ENCODE measurements at regions not wholly inside any gene's neighbourhood (a gene's known extent, or its start where the extent isn't known, plus 50 kb on each side); places are given as distances from the start of the nearest gene placed in this dataset.
"Not testable (repeated sequence)": the region's sequence is repeated elsewhere in the genome, so short reads cannot be mapped to it uniquely, and the experiment has no call there.

DNA sequence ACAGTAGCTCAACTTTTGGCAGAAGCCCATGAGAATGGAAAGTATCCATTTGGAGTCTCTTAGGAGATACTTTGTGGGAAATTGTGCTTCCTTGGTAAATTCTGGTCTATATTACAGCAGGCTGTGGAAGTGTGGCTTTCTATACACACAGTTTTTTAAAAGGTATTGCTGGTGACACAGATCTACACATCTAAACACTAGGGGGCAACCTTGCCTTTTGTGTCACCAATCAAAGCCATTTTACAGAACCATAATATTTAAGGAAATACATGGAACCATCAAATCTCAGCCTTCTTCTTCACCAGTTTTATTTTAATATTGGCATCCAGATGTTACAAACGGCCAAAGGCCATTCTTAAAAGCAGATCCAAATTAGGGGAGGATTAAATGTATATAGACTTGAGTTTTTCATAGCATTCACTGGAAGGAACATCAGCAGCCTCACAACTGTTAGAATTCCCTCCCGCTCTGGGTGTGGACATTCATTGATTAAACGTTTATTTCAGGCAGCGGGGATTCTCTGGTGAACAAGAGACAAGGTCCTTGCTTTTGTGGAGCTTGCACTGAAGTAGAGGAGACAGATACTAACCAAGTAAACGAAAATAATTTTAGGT is 132.4 kb upstream of the EPB41L4A start:
- H3K4me3 ChIP-seq (ENCODE audit: low read depth, low read length): no peak overlapping the region
- TF ChIP-seq, protein P1, sequence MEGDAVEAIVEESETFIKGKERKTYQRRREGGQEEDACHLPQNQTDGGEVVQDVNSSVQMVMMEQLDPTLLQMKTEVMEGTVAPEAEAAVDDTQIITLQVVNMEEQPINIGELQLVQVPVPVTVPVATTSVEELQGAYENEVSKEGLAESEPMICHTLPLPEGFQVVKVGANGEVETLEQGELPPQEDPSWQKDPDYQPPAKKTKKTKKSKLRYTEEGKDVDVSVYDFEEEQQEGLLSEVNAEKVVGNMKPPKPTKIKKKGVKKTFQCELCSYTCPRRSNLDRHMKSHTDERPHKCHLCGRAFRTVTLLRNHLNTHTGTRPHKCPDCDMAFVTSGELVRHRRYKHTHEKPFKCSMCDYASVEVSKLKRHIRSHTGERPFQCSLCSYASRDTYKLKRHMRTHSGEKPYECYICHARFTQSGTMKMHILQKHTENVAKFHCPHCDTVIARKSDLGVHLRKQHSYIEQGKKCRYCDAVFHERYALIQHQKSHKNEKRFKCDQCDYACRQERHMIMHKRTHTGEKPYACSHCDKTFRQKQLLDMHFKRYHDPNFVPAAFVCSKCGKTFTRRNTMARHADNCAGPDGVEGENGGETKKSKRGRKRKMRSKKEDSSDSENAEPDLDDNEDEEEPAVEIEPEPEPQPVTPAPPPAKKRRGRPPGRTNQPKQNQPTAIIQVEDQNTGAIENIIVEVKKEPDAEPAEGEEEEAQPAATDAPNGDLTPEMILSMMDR (conservative IDR thresholded peaks at IDR 0.05; ENCODE audit: low read depth, low read length): peak; percentile 72
- peak; percentile 87 for DNase-seq (ENCODE audit: low read depth)

DNA sequence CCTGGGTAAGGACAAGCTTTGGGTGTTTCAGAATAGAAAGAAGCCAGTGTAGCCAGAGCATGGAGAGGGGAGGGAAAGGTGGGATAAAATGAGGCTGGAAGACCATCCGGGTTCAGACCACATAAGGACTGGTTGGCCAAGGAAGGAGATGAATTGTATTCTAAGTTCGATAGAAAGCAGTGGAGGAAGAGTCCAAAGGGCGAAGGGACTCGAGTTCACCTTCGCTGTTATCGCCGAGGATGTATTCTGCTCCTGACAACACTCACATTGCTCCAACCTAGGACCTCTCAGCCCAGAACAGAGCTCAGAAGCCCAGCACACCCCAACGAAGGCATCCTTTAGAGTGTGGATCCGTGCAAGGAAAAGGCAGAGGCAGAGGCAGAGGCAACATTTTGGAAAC is 133.1 kb upstream of the EPB41L4A start:
- TF ChIP-seq, protein P1 (conservative IDR thresholded peaks at IDR 0.05; ENCODE audit: low read depth, low read length): no peak
- no peak for DNase-seq (ENCODE audit: low read depth)
- no peak overlapping the region for H3K4me3 ChIP-seq (ENCODE audit: low read depth, low read length)

DNA sequence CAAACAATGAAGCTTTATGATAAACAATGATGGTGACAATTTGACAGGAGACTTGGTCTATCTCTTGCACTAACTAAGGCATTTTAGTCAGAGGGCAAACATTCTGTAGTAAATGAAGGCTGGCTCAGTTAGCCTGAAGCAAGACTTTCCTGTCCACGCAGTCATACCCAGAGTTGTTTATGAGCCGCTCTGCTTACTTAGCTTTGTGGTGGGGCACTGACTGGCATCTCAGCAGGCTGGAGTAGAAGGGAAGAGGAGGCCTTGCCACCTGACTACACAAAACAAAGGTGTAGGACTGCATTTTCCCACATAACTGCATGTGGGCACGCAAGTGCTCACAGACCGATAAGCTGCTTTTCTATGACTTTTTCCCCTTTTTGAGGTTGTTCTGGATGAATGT is 133.7 kb upstream of the EPB41L4A start:
- TF ChIP-seq, protein P1 (conservative IDR thresholded peaks at IDR 0.05; ENCODE audit: low read depth, low read length): no peak
- no peak overlapping the region for H3K4me3 ChIP-seq (ENCODE audit: low read depth, low read length)
- DNase-seq (ENCODE audit: low read depth): no peak

DNA sequence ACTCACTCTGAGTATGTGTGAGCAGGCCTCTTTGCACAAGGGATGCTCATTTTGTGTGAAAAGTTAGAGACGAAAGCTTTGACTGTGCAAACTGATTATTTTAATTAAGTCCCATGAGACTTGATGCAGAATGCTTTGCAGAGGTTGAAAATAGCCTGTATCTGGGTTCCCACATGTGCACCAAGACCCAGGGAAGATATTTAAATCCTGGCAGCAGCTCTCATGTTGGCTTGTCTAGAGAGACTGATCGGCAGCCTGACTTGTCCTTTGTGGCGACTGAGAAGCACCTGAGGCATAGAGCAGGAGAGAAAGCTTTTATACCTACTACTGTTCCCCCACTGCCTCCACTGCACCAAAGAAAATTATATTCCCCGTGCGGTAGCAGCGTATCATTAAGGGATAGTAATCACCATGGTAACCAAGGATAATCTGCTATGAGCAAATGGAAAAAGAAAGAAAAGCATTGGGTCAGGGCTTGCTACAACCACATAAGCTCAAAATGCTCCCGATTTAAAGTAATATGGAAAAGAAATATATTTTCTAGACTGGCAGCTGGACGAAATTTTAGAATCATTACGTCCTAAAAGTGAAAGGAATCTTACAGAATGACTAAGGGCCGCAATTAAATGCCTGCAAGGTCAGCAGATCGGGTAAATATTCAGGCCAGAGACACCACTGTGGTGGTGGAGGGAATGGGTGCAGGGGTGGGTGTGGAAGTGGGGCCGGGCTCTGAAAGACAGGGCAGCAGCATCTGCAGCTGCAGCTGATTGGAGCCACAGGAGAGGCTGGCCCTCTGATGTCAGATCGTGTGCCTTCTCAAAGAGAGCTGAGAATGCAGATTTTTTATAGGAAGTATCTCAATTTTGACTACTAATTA is 135.3 kb upstream of the EPB41L4A start:
- H3K4me3 ChIP-seq (ENCODE audit: low read depth, low read length): no peak overlapping the region
- no peak for DNase-seq (ENCODE audit: low read depth)
- TF ChIP-seq, protein P1 (conservative IDR thresholded peaks at IDR 0.05; ENCODE audit: low read depth, low read length): no peak

DNA sequence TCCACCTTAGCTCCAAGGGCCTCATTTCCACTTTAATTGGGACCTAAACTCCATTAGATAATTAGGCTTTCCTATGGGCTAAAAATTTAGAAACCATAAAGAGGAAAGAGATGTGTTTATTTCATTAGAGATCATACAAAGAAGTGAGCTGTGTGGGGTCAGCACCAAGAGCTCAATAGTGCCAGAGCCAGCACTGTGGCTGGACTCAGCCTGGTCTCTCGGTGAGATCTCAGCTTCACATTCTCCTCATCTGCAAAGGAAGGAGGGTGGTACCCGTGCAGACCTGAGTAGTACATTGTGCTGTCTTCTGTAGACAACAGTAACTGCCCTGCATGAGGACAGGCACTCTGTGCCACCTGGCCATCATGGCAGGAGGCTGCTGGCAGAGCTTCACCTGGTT is 136.1 kb upstream of the EPB41L4A start:
- no peak overlapping the region for H3K4me3 ChIP-seq (ENCODE audit: low read depth, low read length)
- DNase-seq (ENCODE audit: low read depth): no peak
- TF ChIP-seq, protein P1 (conservative IDR thresholded peaks at IDR 0.05; ENCODE audit: low read depth, low read length): no peak

DNA sequence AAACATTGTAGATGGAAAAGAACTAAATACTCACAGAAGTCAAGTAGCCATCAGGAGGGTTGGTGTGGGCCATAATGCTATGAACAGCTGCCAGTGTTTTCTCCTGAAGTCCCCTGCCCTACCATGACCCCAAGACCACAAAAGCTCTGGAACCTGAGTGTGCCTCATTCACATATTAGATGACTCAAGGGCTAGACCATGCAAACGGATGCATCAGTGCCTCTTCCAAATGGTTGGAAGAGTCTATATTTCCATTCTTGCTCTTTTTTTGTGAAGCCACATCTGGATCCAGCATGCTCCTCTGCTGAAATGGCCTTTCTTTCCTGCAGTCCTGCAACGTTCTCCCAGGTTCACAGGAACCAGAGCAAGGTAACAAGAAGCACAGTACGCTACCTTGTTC is 136.6 kb upstream of the EPB41L4A start:
- peak; percentile 14 for DNase-seq (ENCODE audit: low read depth)
- no peak overlapping the region for H3K4me3 ChIP-seq (ENCODE audit: low read depth, low read length)
- TF ChIP-seq, protein P1 (conservative IDR thresholded peaks at IDR 0.05; ENCODE audit: low read depth, low read length): no peak

DNA sequence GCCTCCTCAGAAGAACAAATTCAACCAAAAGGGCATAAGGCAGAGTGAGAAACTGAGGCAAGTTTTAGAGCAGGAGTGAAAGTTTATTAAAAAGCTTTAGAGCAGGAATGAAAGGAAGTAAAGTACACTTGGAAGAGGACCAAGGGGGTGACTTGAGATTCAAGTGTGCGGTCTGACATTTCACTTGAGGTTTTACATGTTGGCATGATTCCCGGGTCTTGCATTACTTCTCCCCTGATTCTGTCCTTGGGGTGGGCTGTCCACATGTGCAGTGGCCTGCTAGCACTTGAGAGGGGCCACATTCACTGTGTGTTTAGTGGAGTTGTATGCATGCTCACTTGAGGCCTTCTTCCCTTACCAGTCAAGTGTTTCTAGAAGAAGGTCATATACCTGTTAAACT is 140.4 kb upstream of the EPB41L4A start:
- not testable (repeated sequence) for H3K4me3 ChIP-seq (ENCODE audit: low read depth, low read length)
- DNase-seq (ENCODE audit: low read depth): peak; percentile 73

All from choroid plexus epithelial cell (primary cell).